Hepatocyte (in vitro differentiated cells): ENCODE measurements at regions not wholly inside any gene's neighbourhood (a gene's known extent, or its start where the extent isn't known, plus 50 kb on each side); places are given as distances from the start of the nearest gene placed in this dataset.

Source experiments
- DNase-seq: peaks from one replicate; pipeline ENCODE4 v3.0.0-alpha.2; 2016; ENCODE audit warnings: low spot score
- H2AFZ ChIP-seq: fragments of 200-600 bp; sonication (generic); 2 replicates; pipeline ENCODE4 v1.6.0; 2016; ENCODE audit warnings: antibody characterized with exemption, mild to moderate bottlenecking
- H3K27ac ChIP-seq: fragments of 200-600 bp; sonication (generic); 2 replicates; pipeline ENCODE4 v1.5.1; 2016; ENCODE audit warnings: mild to moderate bottlenecking
- H3K27me3 ChIP-seq: fragments of 200-600 bp; sonication (generic); 2 replicates; pipeline ENCODE4 v1.6.1; 2016
- H3K36me3 ChIP-seq: fragments of 200-600 bp; sonication (generic); replicated peaks from 2 replicates; pipeline ENCODE4 v1.5.1; 2016; ENCODE audit warnings: low read depth; ENCODE audit not compliant: insufficient read depth
- H3K4me1 ChIP-seq: fragments of 200-600 bp; sonication (generic); 2 replicates; pipeline ENCODE4 v1.5.1; 2016; ENCODE audit warnings: mild to moderate bottlenecking, moderate library complexity; ENCODE audit not compliant: insufficient read depth
- H3K4me2 ChIP-seq: fragments of 200-600 bp; sonication (generic); 2 replicates; pipeline ENCODE4 v1.6.0; 2016
- H3K4me3 ChIP-seq: fragments of 200-600 bp; sonication (generic); 2 replicates; pipeline ENCODE4 v1.5.1; 2016; ENCODE audit warnings: mild to moderate bottlenecking
- H3K79me2 ChIP-seq: fragments of 200-600 bp; sonication (generic); 2 replicates; pipeline ENCODE4 v1.6.0; 2017; ENCODE audit warnings: mild to moderate bottlenecking
- H3K9me2 ChIP-seq: fragments of 200-600 bp; sonication (generic); replicated peaks from 2 replicates; pipeline ENCODE4 v1.6.0; 2017; ENCODE audit warnings: mild to moderate bottlenecking; ENCODE audit not compliant: insufficient read depth
- H3K9me3 ChIP-seq: fragments of 200-600 bp; sonication (generic); 2 replicates; pipeline ENCODE4 v1.5.1; 2016; ENCODE audit warnings: low read depth, mild to moderate bottlenecking
- H4K20me1 ChIP-seq: fragments of 200-600 bp; sonication (generic); 2 replicates; pipeline ENCODE4 v1.6.0; 2016; ENCODE audit warnings: mild to moderate bottlenecking; ENCODE audit not compliant: insufficient read depth, poor library complexity, severe bottlenecking
- EZH2 ChIP-seq: fragments of 200-600 bp; sonication (generic); IDR thresholded peaks from 2 replicates; pipeline ENCODE4 v1.6.1; 2016; ENCODE audit warnings: antibody characterized with exemption, mild to moderate bottlenecking, borderline replicate concordance
- EZH2phosphoT487 ChIP-seq: fragments of 200-600 bp; sonication (generic); IDR thresholded peaks from one replicate; pipeline ENCODE4 v1.6.1; 2018; ENCODE audit warnings: antibody characterized with exemption, mild to moderate bottlenecking, low read depth, moderate library complexity; ENCODE audit not compliant: unreplicated experiment, severe bottlenecking
- WGBS: methylation state at CpG from one replicate; pipeline ENCODE4 v1.1.6; 2016; ENCODE audit warnings: low lambda C conversion rate; ENCODE audit errors: missing lambda C conversion rate; 5-methylcytosine and 5-hydroxymethylcytosine counted together
- TF ChIP-seq, protein P1 (sequence below): fragments of 200-600 bp; sonication (generic); IDR thresholded peaks from 2 replicates; pipeline ENCODE4 v1.5.1; 2016; ENCODE audit warnings: antibody characterized with exemption, mild to moderate bottlenecking; ENCODE audit not compliant: poor library complexity

DNA sequence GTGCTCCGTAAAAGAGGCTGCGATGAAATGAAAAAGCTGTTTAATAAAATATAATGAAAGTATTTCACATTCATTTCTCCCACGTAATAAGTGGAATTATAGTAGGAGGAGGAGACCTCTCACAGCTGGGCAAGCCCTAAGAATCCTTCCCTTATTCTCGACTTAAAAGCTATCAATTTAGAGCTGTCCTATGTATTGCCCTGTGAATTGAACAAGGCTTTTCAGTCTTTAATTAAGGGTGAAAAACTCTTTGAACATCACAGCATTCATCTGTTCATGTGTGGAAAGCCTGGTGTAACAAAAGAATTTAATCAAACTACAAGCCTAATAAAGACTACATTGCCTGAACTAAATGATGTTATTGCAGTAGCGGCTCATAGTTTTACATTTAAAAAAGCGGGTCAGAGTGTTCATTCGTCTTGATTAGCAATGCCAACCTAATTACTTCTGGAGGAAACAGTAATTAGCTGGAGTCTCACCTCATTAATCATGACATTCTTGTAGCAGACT, 142.0 kb downstream of the ETNK1 start:
- no peaks in the 10 kb centered on the region for H3K9me3 ChIP-seq
- no peak overlapping the region for H2AFZ ChIP-seq
- H3K27ac ChIP-seq, result no peak overlapping the region
- H3K27me3 ChIP-seq, result no peaks in the 10 kb centered on the region
- H3K36me3 ChIP-seq, result no peaks in the 10 kb centered on the region
- TF ChIP-seq, protein P1, sequence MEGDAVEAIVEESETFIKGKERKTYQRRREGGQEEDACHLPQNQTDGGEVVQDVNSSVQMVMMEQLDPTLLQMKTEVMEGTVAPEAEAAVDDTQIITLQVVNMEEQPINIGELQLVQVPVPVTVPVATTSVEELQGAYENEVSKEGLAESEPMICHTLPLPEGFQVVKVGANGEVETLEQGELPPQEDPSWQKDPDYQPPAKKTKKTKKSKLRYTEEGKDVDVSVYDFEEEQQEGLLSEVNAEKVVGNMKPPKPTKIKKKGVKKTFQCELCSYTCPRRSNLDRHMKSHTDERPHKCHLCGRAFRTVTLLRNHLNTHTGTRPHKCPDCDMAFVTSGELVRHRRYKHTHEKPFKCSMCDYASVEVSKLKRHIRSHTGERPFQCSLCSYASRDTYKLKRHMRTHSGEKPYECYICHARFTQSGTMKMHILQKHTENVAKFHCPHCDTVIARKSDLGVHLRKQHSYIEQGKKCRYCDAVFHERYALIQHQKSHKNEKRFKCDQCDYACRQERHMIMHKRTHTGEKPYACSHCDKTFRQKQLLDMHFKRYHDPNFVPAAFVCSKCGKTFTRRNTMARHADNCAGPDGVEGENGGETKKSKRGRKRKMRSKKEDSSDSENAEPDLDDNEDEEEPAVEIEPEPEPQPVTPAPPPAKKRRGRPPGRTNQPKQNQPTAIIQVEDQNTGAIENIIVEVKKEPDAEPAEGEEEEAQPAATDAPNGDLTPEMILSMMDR, result no peak
- TF ChIP-seq EZH2 (no peak), EZH2phosphoT487 (no peak)
- no peaks in the 10 kb centered on the region for H4K20me1 ChIP-seq
- H3K4me2 ChIP-seq, result no peak overlapping the region
- no peaks in the 10 kb centered on the region for H3K79me2 ChIP-seq
- WGBS, result 84% methylated on average over 7 of the region's 7 CpGs
- no peaks in the 10 kb centered on the region for H3K9me2 ChIP-seq
- no peaks in the 10 kb centered on the region for H3K4me1 ChIP-seq
- no peak for DNase-seq
- no peak overlapping the region for H3K4me3 ChIP-seq

DNA sequence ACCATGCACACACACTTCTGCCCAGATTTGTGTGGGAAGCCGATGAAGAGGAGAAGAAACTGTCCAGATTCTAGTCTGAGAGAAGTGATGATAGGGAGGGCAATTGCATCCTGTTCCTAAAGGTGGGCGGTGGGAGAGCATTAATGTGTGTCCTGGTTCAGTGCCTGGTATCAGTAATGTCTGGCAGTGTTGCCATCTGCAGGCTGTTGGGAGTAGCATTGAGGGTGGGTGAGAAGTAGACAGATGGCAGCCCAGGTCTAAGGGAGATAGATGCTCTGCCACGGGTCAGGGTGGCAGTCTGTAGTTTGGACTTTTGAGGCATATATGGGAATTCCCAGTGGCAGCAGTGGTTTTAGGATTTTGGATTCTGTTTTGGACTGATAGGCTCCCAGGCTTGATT, 156.4 kb downstream of the ETNK1 start:
- H3K4me3 ChIP-seq, result no peak overlapping the region
- H3K4me2 ChIP-seq, result no peak overlapping the region
- H3K27ac ChIP-seq, result no peak overlapping the region
- TF ChIP-seq EZH2, result no peak
- TF ChIP-seq, protein P1, result no peak
- no peak overlapping the region for H2AFZ ChIP-seq
- H3K36me3 ChIP-seq, result no peaks in the 10 kb centered on the region
- no peak for DNase-seq
- no peaks in the 10 kb centered on the region for H3K79me2 ChIP-seq
- H3K4me1 ChIP-seq, result no peaks in the 10 kb centered on the region
- H4K20me1 ChIP-seq, result no peaks in the 10 kb centered on the region
- no peaks in the 10 kb centered on the region for H3K27me3 ChIP-seq
- H3K9me2 ChIP-seq, result no peaks in the 10 kb centered on the region
- WGBS, result 91% methylated on average over 3 of the region's 3 CpGs
- no peaks in the 10 kb centered on the region for H3K9me3 ChIP-seq

DNA sequence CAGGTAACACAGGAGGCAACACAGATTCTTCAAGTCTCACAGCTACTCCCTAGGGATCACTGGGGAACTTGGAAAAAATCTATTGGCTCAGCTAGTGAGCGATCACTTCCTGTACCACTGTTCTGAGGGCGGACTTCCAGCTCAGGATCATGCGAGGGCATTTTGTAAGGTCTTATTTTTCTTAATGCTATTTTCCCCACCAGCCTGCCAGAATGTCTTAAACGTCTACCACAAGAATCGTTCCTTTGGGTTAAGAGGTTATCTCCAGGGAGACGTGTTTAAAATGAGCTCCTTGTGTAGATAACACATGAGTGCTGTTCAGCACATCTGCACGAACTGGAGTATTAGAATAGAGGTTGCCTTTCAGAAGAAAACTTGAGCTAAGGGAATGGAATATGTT, 162.6 kb downstream of the ETNK1 start:
- Histone ChIP-seq H2AFZ (peak overlapping the region; percentile 40), H3K79me2 (no peaks in the 10 kb centered on the region), H3K36me3 (no peaks in the 10 kb centered on the region), H3K27ac (peak overlapping the region; percentile 15), H3K4me1 (peaks cover 7% of the 10 kb centered on the region), H3K9me2 (no peaks in the 10 kb centered on the region), H3K27me3 (no peaks in the 10 kb centered on the region), H3K9me3 (no peaks in the 10 kb centered on the region), H4K20me1 (no peaks in the 10 kb centered on the region), H3K4me2 (peak overlapping the region; percentile 28), H3K4me3 (no peak overlapping the region)
- 37% methylated on average over 7 of the region's 7 CpGs for WGBS
- TF ChIP-seq EZH2 (no peak), EZH2phosphoT487 (no peak)
- TF ChIP-seq, protein P1, result no peak
- DNase-seq, result peak; percentile 11

DNA sequence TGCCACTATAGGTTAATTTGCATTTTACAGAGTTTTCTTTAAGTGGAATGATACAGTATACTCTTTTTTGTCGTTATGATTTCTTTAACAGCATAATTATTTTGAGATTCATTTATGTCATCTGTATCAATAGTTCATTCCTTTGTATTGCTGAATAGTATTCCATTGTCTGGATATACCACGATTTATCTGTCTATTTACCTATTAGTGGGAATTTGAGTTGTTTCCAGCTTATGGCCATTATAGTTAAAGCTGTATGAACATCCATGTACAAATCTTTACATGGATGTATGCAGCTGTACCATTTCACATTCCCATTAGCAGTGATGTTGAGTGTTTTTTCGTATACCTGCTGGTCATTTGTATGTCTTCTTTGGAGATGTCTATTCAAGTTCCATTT, 163.9 kb downstream of the ETNK1 start:
- Histone ChIP-seq H3K79me2 (no peaks in the 10 kb centered on the region), H3K4me1 (peaks cover 7% of the 10 kb centered on the region), H3K4me3 (no peak overlapping the region), H3K9me3 (no peaks in the 10 kb centered on the region), H2AFZ (no peak overlapping the region), H3K27me3 (no peaks in the 10 kb centered on the region), H3K27ac (no peak overlapping the region), H3K9me2 (no peaks in the 10 kb centered on the region), H3K36me3 (no peaks in the 10 kb centered on the region), H4K20me1 (no peaks in the 10 kb centered on the region), H3K4me2 (no peak overlapping the region)
- no peak for DNase-seq
- 94% methylated on average over 3 of the region's 3 CpGs for WGBS
- TF ChIP-seq EZH2, result no peak
- TF ChIP-seq EZH2phosphoT487, result no peak
- TF ChIP-seq, protein P1, result no peak
